Neural cell (in vitro differentiated cells): ENCODE measurements at regions not wholly inside any gene's neighbourhood (a gene's known extent, or its start where the extent isn't known, plus 50 kb on each side); places are given as distances from the start of the nearest gene placed in this dataset.

ENCODE experiments used
- H2AFZ ChIP-seq: fragments of 200-600, 300-800 bp; sonication (generic), shearing (Covaris generic); 2 replicates; pipeline ENCODE4 v1.6.0; 2014; ENCODE audit warnings: low read depth, mild to moderate bottlenecking, antibody characterized with exemption, low read length, moderate library complexity
- H3F3A ChIP-seq: fragments of 200-600 bp; shearing (Covaris generic); 2 replicates; pipeline ENCODE4 v1.6.1; 2016; ENCODE audit warnings: mild to moderate bottlenecking, moderate library complexity, mixed read lengths, antibody characterized with exemption, low read length; ENCODE audit not compliant: insufficient read depth, poor library complexity, severe bottlenecking
- H3K27ac ChIP-seq: fragments of 200-600, 300-800 bp; sonication (generic), shearing (Covaris generic); 2 replicates; pipeline ENCODE4 v1.5.1; 2014; ENCODE audit warnings: mild to moderate bottlenecking, low read length, moderate library complexity
- H3K27me3 ChIP-seq: fragments of 300-800, 200-600 bp; sonication (generic), shearing (Covaris generic); 2 replicates; pipeline ENCODE4 v1.6.0; 2014; ENCODE audit warnings: mild to moderate bottlenecking, low read depth, low read length, moderate library complexity; ENCODE audit not compliant: insufficient read depth
- H3K36me3 ChIP-seq: fragments of 300-800, 200-600 bp; sonication (generic), shearing (Covaris generic); 2 replicates; pipeline ENCODE4 v1.5.1; 2014; ENCODE audit warnings: mild to moderate bottlenecking, antibody characterized with exemption, low read length, moderate library complexity; ENCODE audit not compliant: insufficient read depth
- H3K4me2 ChIP-seq: fragments of 300-800, 200-600 bp; sonication (generic), shearing (Covaris generic); 2 replicates; pipeline ENCODE4 v1.6.0; 2014; ENCODE audit warnings: mild to moderate bottlenecking, low read length
- H3K4me3 ChIP-seq: fragments of 300-800, 200-600 bp; sonication (generic), shearing (Covaris generic); 2 replicates; pipeline ENCODE4 v1.5.1; 2014; ENCODE audit warnings: mild to moderate bottlenecking, low read length, moderate library complexity
- H3K79me2 ChIP-seq: fragments of 200-600 bp; shearing (Covaris generic); replicated peaks from 2 replicates; pipeline ENCODE4 v1.6.0; 2014; ENCODE audit warnings: mild to moderate bottlenecking, low read length, moderate library complexity; ENCODE audit not compliant: insufficient read depth
- H3K9ac ChIP-seq: fragments of 300-800, 200-600 bp; sonication (generic), shearing (Covaris generic); 2 replicates; pipeline ENCODE4 v1.6.1; 2016; ENCODE audit warnings: mild to moderate bottlenecking, low read length, mixed read lengths
- H3K9me2 ChIP-seq: fragments of 200-600 bp; shearing (Covaris generic); 2 replicates; pipeline ENCODE4 v1.6.1; 2016; ENCODE audit warnings: mild to moderate bottlenecking, low read length, mixed read lengths; ENCODE audit not compliant: insufficient read depth
- H3K9me3 ChIP-seq: fragments of 200-600, 300-800 bp; sonication (generic), shearing (Covaris generic); 2 replicates; pipeline ENCODE4 v1.6.1; 2016; ENCODE audit warnings: mild to moderate bottlenecking, mixed run types, low read length, moderate library complexity, mixed read lengths
- H4K20me1 ChIP-seq: fragments of 200-600 bp; shearing (Covaris generic); 2 replicates; pipeline ENCODE4 v1.6.1; 2016; ENCODE audit warnings: mild to moderate bottlenecking, mixed run types; ENCODE audit not compliant: insufficient read depth
- EP300 ChIP-seq: fragments of 450-650 bp; conservative IDR thresholded peaks from 2 replicates; pipeline ENCODE4 v1.6.1; 2014; ENCODE audit warnings: antibody characterized with exemption, mild to moderate bottlenecking, moderate library complexity; ENCODE audit not compliant: poor library complexity, severe bottlenecking
- EZH2 ChIP-seq: fragments of 200-600, 300-800 bp; shearing (Covaris generic), sonication (generic); IDR thresholded peaks from 2 replicates; pipeline ENCODE4 v1.6.1; 2014; ENCODE audit warnings: antibody characterized with exemption, low read length, borderline replicate concordance, mild to moderate bottlenecking; ENCODE audit not compliant: insufficient read depth, poor library complexity, severe bottlenecking
- MXI1 ChIP-seq: fragments of 450-650 bp; conservative IDR thresholded peaks from 2 replicates; pipeline ENCODE4 v1.6.1; 2014; ENCODE audit warnings: antibody characterized with exemption, mild to moderate bottlenecking; ENCODE audit not compliant: poor library complexity, severe bottlenecking
- POLR2AphosphoS5 ChIP-seq: IDR thresholded peaks from 2 replicates; pipeline ENCODE4 v1.6.1; 2012
- RAD21 ChIP-seq: fragments of 450-650 bp; conservative IDR thresholded peaks from 2 replicates; pipeline ENCODE4 v1.6.1; 2014; ENCODE audit warnings: antibody characterized with exemption, mild to moderate bottlenecking, moderate library complexity
- SMC3 ChIP-seq: fragments of 450-650 bp; conservative IDR thresholded peaks from 2 replicates; pipeline ENCODE4 v1.6.1; 2014; ENCODE audit warnings: antibody characterized with exemption, mild to moderate bottlenecking, moderate library complexity; ENCODE audit not compliant: poor library complexity
- TAF1 ChIP-seq: IDR thresholded peaks from 2 replicates; pipeline ENCODE4 v1.6.1; 2012; ENCODE audit warnings: low read depth
- TF ChIP-seq, protein P1 (sequence below): fragments of 450-650 bp; IDR thresholded peaks from 2 replicates; pipeline ENCODE4 v1.5.1; 2014; ENCODE audit warnings: antibody characterized with exemption, mild to moderate bottlenecking, moderate library complexity; ENCODE audit not compliant: poor library complexity, severe bottlenecking
- TF ChIP-seq, protein P2 (sequence below): IDR thresholded peaks from 2 replicates; pipeline ENCODE4 v1.6.1; 2012; ENCODE audit warnings: borderline replicate concordance

DNA sequence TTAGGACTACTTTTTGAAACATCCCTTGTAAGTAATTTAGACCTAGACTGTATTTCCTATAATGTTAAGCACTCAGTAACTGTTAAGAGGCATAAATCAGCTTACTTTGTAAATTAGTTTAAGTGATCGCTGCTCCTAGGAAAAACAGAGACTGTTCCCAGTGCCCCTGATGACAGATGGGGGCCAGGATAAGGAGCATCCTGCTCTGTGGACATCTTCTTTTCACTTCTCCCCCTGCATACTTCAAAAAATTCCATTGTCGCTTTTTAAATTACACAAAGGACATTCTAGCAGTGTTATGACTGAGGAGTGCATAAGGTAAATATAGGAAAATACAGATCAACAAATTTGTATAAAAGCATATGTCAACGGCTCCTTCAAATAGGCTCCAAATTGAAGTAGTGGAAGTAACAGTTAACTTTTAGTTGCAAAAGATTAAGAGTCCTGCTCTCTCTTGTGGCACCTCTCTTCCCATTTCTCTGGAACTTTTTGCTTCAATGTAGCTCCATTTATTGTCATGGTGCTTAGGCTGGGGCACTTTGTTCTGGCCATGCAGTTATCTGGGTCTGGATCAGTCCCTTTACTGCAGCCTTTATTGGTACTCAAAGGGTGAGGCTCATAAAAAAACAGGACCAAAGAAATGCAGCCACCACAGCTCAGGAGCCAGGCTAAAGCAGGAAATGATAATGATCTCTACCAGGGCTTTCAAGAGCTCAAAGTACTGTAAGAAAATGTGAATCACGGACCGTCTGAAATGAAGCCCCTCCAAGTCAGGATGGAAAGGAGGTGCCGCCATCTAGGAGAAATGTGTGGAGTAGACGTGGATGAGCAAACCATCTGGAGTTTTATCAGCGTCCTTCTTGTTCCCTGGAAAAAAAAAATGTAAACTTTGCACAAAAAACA is 162.1 kb upstream of the ZNF516 start:
- H4K20me1 ChIP-seq, result no peaks in the 10 kb centered on the region
- no peaks in the 10 kb centered on the region for H3K79me2 ChIP-seq
- TF ChIP-seq EP300 (no peak), EZH2 (no peak), TAF1 (no peak), RAD21 (peak; percentile 29)
- TF ChIP-seq, protein P1, sequence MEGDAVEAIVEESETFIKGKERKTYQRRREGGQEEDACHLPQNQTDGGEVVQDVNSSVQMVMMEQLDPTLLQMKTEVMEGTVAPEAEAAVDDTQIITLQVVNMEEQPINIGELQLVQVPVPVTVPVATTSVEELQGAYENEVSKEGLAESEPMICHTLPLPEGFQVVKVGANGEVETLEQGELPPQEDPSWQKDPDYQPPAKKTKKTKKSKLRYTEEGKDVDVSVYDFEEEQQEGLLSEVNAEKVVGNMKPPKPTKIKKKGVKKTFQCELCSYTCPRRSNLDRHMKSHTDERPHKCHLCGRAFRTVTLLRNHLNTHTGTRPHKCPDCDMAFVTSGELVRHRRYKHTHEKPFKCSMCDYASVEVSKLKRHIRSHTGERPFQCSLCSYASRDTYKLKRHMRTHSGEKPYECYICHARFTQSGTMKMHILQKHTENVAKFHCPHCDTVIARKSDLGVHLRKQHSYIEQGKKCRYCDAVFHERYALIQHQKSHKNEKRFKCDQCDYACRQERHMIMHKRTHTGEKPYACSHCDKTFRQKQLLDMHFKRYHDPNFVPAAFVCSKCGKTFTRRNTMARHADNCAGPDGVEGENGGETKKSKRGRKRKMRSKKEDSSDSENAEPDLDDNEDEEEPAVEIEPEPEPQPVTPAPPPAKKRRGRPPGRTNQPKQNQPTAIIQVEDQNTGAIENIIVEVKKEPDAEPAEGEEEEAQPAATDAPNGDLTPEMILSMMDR, result peak; percentile 17
- no peaks in the 10 kb centered on the region for H3K9me2 ChIP-seq
- H3K9me3 ChIP-seq, result no peaks in the 10 kb centered on the region
- no peak overlapping the region for H3K4me2 ChIP-seq
- no peaks in the 10 kb centered on the region for H3K27me3 ChIP-seq
- no peak overlapping the region for H3K4me3 ChIP-seq
- H3K36me3 ChIP-seq, result no peaks in the 10 kb centered on the region
- H2AFZ ChIP-seq, result no peak overlapping the region
- H3F3A ChIP-seq, result no peaks in the 10 kb centered on the region
- H3K27ac ChIP-seq, result no peak overlapping the region
- no peak overlapping the region for H3K9ac ChIP-seq

DNA sequence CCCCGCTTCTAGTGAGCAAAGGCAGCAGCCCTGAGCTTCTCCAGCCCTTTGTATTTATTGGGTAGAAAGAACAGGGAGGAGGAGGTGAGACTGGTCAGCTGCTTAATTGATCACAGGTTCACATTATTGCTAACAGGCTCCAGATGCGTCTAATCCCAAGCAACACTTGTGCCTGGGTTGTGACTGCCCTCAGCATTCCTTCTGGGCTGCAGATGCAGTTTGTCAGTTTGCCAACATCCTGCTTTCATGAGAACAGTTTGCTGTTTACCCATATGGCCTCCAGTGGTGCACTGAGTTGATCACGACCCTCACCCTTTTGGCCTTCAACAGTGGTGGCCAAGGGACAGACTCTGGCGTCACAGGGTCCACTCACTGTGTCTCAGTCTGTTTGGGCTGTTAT is 159.5 kb upstream of the ZNF516 start:
- Histone ChIP-seq H3K79me2 (no peaks in the 10 kb centered on the region), H3F3A (no peaks in the 10 kb centered on the region), H3K4me2 (no peak overlapping the region), H3K9ac (no peak overlapping the region), H3K27me3 (no peaks in the 10 kb centered on the region), H3K9me2 (no peaks in the 10 kb centered on the region), H3K27ac (no peak overlapping the region), H3K9me3 (no peaks in the 10 kb centered on the region), H3K36me3 (no peaks in the 10 kb centered on the region), H3K4me3 (no peak overlapping the region), H2AFZ (no peak overlapping the region), H4K20me1 (no peaks in the 10 kb centered on the region)
- TF ChIP-seq, protein P2, sequence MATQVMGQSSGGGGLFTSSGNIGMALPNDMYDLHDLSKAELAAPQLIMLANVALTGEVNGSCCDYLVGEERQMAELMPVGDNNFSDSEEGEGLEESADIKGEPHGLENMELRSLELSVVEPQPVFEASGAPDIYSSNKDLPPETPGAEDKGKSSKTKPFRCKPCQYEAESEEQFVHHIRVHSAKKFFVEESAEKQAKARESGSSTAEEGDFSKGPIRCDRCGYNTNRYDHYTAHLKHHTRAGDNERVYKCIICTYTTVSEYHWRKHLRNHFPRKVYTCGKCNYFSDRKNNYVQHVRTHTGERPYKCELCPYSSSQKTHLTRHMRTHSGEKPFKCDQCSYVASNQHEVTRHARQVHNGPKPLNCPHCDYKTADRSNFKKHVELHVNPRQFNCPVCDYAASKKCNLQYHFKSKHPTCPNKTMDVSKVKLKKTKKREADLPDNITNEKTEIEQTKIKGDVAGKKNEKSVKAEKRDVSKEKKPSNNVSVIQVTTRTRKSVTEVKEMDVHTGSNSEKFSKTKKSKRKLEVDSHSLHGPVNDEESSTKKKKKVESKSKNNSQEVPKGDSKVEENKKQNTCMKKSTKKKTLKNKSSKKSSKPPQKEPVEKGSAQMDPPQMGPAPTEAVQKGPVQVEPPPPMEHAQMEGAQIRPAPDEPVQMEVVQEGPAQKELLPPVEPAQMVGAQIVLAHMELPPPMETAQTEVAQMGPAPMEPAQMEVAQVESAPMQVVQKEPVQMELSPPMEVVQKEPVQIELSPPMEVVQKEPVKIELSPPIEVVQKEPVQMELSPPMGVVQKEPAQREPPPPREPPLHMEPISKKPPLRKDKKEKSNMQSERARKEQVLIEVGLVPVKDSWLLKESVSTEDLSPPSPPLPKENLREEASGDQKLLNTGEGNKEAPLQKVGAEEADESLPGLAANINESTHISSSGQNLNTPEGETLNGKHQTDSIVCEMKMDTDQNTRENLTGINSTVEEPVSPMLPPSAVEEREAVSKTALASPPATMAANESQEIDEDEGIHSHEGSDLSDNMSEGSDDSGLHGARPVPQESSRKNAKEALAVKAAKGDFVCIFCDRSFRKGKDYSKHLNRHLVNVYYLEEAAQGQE, result no peak
- no peak for TF ChIP-seq TAF1
- TF ChIP-seq RAD21, result no peak
- TF ChIP-seq EP300, result no peak
- no peak for TF ChIP-seq EZH2
- TF ChIP-seq POLR2AphosphoS5, result no peak
- TF ChIP-seq, protein P1, result no peak
- no peak for TF ChIP-seq MXI1
- no peak for TF ChIP-seq SMC3
